IPS DF 4.7 (cell line): ENCODE measurements at regions not wholly inside any gene's neighbourhood (a gene's known extent, or its start where the extent isn't known, plus 50 kb on each side); places are given as distances from the start of the nearest gene placed in this dataset.

ENCODE experiments used
- DNase-seq: peaks from one replicate; pipeline ENCODE4 v3.0.0-alpha.2; 2013; ENCODE audit warnings: low spot score; ENCODE audit errors: extremely low read depth

GRCh38 chr20:43316271-43316670, 126.6 kb upstream of the PTPRT start:
- no peak for DNase-seq

DNA sequence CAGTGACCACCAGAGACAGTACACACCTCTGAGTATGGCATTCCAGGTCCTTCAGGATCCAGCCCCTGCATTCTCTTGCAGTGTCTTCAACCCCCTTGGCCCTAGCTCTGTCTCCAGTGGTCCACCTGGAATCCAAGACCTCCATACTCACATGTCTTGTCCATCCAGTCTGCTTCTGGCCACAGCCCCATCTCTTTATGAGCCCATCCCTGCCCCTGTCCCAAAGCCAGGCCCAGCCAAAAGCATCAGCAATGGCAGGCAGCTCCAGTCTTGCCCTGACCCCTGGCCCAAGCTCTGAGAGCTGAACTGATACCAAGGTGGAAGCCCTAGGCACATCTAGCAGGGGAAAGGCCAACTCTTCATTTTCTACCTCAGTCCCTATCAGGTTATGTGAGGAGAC, 119.6 kb upstream of the PTPRT start:
- no peak for DNase-seq

DNA sequence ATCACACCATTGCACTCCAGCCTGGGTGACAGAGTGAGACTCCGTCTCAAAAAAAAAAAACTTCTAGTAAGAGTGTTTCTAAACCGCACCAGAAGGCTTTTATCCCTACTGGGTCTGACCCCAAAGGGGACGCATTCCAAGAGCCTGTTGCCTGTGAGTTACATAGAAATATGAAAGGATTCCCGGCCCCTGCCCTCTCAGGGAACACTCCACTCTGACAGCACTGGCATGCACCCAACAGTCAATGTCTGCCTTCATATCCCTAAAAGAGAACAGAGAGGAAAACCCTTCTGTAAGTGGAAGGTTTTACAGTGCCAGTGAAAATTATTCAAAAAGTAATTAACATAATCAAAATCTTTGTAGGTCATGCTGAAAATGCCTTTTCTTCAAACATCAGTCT, 117.1 kb upstream of the PTPRT start:
- DNase-seq, result no peak

DNA sequence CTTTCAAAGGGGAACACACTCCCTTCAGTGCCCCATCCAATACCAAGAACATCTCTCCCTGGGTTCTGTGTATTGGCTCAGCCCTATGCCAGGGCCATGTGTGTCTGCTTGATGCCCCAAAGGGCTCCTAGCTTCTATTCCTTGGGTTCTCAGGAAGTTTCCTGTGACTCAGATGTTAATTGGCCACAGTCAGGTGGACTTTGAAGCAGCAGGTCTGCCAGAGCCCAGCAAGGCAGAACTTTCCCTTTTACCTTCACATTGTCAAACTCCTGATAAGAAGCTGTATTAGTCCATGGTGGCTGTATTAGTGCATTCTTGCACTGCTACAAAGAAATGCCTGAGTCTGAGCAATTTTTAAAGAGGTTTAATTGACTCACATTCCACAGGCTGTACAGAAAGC, 116.0 kb upstream of the PTPRT start:
- no peak for DNase-seq

- no peak for DNase-seq
These were observed 114.9 kb upstream of the PTPRT start for GRCh38 chr20:43304598-43304997.

GRCh38 chr20:43302936-43303335, 113.2 kb upstream of the PTPRT start:
- DNase-seq, result no peak

- no peak for DNase-seq
These were observed 111.2 kb upstream of the PTPRT start for GRCh38 chr20:43300901-43301300.

DNA sequence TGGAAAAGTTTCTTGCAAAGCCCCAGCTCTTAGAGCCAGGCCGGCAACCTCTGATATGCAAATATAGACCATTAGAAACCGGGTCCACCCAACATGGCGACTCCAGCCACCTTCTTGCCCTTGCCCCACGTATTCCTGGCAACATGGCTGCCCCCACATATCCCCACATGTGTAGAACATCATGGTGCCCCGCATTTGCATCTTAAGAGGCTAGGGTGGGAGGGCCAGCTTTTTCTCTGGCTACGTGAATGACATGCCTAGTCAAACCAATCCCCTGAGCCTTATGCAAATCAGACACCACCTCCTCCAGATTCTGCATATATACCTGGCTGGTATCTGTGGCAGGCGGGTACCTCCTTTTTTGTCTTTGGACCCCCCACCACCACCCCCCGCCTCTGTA, 106.1 kb upstream of the PTPRT start:
- DNase-seq, result no peak

DNA sequence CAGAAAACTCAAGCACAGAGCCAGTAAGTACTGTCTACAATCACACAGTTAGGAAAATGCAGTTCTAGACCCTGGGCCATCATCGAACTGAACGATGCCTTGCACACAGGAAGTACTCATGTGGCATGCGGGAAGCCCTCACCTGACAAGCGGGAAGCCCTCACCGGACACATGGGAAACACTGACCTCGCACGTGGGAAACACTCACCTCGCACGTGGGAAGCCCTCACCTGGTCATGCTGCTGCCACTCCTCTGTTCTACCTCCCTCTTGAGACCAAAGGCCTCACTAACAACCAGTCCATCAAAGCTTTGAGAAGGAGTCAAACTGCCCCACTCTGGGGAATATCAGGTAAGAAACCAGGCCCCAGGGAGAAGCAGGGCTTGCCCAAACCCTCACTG, 105.6 kb upstream of the PTPRT start:
- DNase-seq, result no peak

- DNase-seq, result no peak
These were observed 104.3 kb upstream of the PTPRT start for GRCh38 chr20:43294031-43294430.

DNA sequence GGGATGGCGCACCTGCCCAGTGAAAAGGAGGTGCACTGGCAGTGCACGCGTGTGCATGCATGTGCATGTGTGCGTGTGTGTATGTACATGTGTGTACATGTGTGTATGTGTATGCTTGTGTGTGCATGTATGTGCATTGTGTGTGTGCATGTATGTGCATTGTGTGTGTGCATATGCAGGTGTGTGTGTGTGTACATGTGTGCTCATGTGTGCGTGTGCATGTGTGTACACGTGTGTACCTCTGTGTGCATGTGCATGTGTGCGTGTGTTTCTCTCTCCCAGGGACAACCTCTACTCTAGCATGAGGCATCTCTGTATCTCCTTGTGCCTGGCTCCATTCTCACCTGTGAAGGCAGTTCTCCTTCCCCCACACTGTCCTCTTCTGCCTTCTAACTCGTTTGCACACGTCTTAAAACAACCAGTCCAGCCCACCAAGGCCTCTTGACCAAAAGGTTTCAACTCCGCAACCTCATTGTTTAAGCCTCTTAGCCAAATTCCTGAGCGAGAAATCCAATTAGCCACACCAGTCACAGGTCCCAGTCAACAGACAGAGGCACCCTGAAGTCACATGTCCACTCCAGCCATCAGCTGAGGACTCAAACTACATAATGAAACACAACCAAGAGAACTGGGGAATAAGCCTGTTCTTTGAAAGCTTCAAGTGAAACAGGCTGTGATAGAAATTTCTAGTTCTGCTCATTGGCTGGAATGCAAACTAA, 103.5 kb upstream of the PTPRT start:
- no peak for DNase-seq

GRCh38 chr20:43292222-43292621, 102.5 kb upstream of the PTPRT start:
- DNase-seq, result no peak

DNA sequence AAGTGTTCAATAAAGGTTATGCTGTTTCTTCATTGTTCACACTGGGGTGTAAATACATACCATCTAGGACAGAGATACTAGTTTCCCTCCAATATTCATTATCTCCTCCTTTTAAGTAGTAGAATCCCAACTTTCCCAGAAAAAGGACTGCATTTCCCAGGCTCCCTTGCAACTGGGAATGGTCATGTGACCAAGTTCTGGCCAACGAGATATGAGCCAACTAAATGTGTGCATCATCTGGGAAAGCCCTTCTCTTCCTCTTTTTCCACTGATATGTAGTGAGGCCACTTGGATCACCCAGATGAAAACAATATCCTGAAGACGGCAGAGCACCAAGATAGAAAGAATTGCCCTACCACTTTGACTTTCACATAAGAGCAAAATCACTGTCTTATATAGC, 97.9 kb upstream of the PTPRT start:
- no peak for DNase-seq

- no peak for DNase-seq
These were observed 95.5 kb upstream of the PTPRT start for GRCh38 chr20:43285170-43285569.

DNA sequence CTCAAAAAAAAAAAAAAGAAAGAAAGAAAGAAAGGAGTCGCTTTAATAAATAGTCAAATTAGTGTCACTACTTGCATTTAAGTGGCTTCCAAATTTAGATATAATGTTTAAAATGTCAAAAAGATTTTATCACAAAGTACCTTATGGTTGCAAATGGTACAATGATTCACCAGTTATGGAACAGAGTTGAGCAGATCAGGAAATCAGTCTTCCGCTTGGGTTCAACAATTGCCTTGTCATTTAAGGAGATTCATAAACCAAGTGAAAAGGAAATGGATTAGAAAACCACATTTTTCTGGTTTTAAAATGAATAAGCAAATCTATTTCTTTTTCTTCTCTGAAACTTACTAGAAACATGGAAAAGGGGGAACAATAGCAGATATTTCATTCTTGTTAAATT, 94.8 kb upstream of the PTPRT start:
- no peak for DNase-seq

DNA sequence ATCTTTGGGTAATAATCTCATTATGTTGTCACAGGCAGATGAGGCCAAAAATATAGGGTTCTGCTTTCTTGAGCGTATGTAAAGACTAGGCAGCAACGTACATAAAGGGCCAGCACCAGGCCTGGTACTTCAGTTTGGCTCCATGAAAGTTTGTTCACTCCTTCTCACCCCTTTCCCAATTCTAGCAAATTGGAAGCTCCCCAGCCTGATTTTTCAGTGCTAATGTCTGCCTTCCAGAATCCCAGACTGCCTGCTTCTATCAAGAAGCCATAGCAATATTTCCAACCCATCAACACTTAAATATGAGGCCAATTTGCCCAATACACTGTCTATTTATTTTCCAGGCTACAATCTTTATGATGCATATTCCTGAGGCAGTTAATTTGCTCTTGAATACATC, 93.4 kb upstream of the PTPRT start:
- DNase-seq, result no peak

DNA sequence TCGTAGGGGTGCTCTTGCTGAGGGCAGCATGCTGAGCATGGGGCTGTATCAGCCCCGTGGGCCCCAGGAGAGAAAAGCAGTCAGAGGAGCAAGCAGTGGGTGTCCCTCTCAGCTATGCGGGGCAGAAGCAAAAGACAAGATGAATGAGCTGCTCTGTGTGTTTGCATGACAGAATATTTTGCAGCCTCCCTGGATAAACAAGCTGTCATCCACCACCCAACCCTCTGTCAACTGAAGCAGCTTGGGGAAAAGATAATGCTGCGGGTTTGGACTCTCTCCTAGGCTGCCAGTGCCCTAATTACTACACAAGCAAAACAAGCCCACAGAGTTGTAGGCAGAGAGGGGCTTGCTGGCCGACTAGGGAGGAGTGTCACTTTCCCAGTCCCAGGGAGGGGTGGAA, 82.3 kb upstream of the PTPRT start:
- no peak for DNase-seq

DNA sequence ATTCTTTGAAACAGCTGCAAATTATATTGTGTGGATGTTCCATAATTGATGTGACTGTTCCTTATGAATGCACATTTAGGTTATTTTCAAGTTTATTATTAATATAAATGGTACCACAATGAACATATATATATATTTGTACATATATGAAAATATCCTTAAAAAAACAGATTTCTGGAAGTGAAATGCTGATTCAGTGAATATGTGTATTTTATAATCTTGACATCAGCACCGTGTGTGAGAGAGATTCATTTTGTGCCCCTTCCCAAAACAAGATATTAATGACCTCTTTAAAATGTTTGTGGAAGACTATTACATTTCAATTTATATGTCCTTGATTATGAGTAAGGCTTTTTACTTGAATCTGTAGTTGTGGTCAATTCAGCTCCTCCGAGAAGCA, 75.7 kb upstream of the PTPRT start:
- no peak for DNase-seq

DNA sequence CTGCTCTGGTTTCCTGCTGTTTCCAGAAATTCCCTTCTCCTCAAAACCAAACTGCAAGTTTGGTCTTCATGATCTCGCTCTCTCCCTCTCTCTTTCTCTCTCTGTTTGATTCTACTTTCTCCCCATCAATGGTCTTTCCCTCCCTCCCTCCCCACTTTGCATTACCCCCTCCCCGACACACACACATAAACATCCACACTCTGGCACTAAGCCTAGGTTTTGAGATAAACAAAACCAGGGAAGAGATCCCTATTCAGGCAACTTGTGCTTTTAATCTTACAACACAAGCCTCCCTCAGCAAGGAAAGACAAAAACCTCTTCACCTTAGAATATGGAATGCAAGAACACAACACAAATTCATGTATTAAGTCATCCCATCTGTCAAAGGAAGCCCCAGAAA, 73.5 kb upstream of the PTPRT start:
- no peak for DNase-seq

- no peak for DNase-seq
These were observed 72.6 kb upstream of the PTPRT start for GRCh38 chr20:43262341-43262740.

GRCh38 chr20:43255877-43256276, 66.2 kb upstream of the PTPRT start:
- no peak for DNase-seq

GRCh38 chr20:43252761-43253160, 63.1 kb upstream of the PTPRT start:
- no peak for DNase-seq

GRCh38 chr20:43248341-43248740, 58.6 kb upstream of the PTPRT start:
- no peak for DNase-seq

DNA sequence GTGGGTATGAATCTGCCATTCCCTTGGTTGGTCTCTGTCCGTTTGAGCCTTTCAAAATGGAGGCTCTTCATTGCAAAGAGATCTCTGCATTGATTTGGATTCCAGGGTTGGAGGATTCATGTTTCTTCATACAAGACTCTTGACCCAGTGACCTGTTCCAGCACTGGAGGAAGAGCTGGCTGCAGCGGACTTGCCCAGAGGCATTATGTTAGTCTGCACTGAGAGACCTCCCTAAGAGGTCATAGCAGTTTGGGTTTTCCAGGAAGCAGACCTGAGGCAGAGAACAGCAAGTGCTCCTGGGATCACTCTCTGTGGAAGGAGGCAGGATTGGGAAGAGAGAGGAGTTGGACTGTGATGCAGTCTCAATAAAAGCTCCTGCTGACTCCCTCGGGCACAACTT, 57.7 kb upstream of the PTPRT start:
- DNase-seq, result no peak
